H1 (cell line): ENCODE measurements at regions not wholly inside any gene's neighbourhood (a gene's known extent, or its start where the extent isn't known, plus 50 kb on each side); places are given as distances from the start of the nearest gene placed in this dataset.

ENCODE experiments used
- EGR1 ChIP-seq: IDR thresholded peaks from 2 replicates; pipeline ENCODE4 v1.6.1; 2011; ENCODE audit warnings: low read depth, low read length, borderline replicate concordance
- NANOG ChIP-seq: IDR thresholded peaks from 2 replicates; pipeline ENCODE4 v1.6.1; 2011; ENCODE audit warnings: low read length, low read depth, mild to moderate bottlenecking, inconsistent platforms; ENCODE audit not compliant: insufficient read depth, poor library complexity, severe bottlenecking
- YY1 ChIP-seq: IDR thresholded peaks from 2 replicates; pipeline ENCODE4 v1.6.1; 2011; ENCODE audit warnings: low read depth, mild to moderate bottlenecking, low read length

- TF ChIP-seq EGR1 (no peak), YY1 (no peak), NANOG (no peak)
- TF ChIP-seq, all 59 proteins: peak for 0
Observed at GRCh38 chr11:123291201-123291869, 96.3 kb upstream of the CLMP start (continued).
